ENCODE measurements at regions not wholly inside any gene's neighbourhood (a gene's known extent, or its start where the extent isn't known, plus 50 kb on each side); places are given as distances from the start of the nearest gene placed in this dataset.

- no peak for TF ChIP-seq CTCF (IDR thresholded peaks at IDR 0.05)
- no peak for TF ChIP-seq TCF7L2 (IDR thresholded peaks at IDR 0.05; ENCODE audit: low read depth, low read length)
- TF ChIP-seq POLR2AphosphoS5 (IDR thresholded peaks at IDR 0.05; ENCODE audit: low read depth, low read length): no peak
- no peak for TF ChIP-seq REST (IDR thresholded peaks at IDR 0.05; ENCODE audit: insufficient read depth in 1 of 2, low read depth in 2 of 2, low read length in 1 of 2)
- no peak for TF ChIP-seq SIN3A (IDR thresholded peaks at IDR 0.05; ENCODE audit: borderline replicate concordance, insufficient read depth, low read depth, low read length)
Observed at GRCh38 chr4:33054656-33055196, 2334.6 kb downstream of the PCDH7 start.

All from Panc1 (cell line).